Stomach (tissue), 4 donors: ENCODE measurements at regions not wholly inside any gene's neighbourhood (a gene's known extent, or its start where the extent isn't known, plus 50 kb on each side); places are given as distances from the start of the nearest gene placed in this dataset.

Source experiments
- CTCF ChIP-seq, 7 experiments: fragments of 450-650 bp in 4 of 7; fragments of 200-600 bp in 3 of 7; sonication (generic) in 3 of 7; IDR thresholded peaks; one replicate each; pipeline ENCODE4 v1.5.1; 2016 to 2019; ENCODE audit warnings: antibody characterized with exemption in 7 of 7, control low read depth in 2 of 7, mild to moderate bottlenecking in 1 of 7
- EP300 ChIP-seq: sonication (generic); formaldehyde crosslinking; IDR thresholded peaks from one replicate; pipeline ENCODE4 v1.6.1; 2017; ENCODE audit warnings: antibody characterized with exemption
- POLR2A ChIP-seq, 4 donors: fragments of 450-650 bp; IDR thresholded peaks; one replicate each; pipeline ENCODE4 v1.6.1; 2016; ENCODE audit warnings: antibody characterized with exemption in 4 of 4, control low read depth in 2 of 4, mild to moderate bottlenecking in 1 of 4, moderate library complexity in 1 of 4
- POLR2AphosphoS5 ChIP-seq, 3 donors: sonication (generic); formaldehyde crosslinking; IDR thresholded peaks; one replicate each; pipeline ENCODE4 v1.6.1; 2016; ENCODE audit warnings: antibody characterized with exemption in 3 of 3

- TF ChIP-seq POLR2AphosphoS5 (IDR thresholded peaks at IDR 0.05), result no peak
- no peak for TF ChIP-seq CTCF (IDR thresholded peaks at IDR 0.05)
- TF ChIP-seq POLR2A (IDR thresholded peaks at IDR 0.05), result no peak
- no peak for TF ChIP-seq EP300
Observed at GRCh38 chrX:115702982-115703381, 142.0 kb downstream of the PLS3 start.
